ENCODE measurements at regions not wholly inside any gene's neighbourhood (a gene's known extent, or its start where the extent isn't known, plus 50 kb on each side); places are given as distances from the start of the nearest gene placed in this dataset.

DNA sequence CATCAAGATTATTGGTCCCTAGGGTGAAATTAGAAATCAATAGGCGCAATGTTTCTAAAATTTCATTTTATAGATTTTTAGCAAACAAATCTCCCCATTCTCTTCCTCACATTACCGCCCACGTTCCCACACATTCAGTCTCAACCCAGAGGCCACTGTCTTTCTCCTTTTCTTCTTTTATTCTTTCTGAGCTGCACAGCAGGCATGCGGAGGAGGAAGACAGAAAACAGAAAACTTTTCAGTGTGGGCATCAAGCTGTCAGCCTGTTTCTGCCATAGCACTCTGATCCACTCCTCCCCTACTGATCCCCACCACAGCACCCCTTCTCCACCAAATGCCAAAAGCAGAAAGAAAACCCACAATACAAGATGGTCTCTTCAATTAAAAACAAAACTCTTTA lies 94.8 kb upstream of the ADAMTS3 start:
- TF ChIP-seq, protein P1, sequence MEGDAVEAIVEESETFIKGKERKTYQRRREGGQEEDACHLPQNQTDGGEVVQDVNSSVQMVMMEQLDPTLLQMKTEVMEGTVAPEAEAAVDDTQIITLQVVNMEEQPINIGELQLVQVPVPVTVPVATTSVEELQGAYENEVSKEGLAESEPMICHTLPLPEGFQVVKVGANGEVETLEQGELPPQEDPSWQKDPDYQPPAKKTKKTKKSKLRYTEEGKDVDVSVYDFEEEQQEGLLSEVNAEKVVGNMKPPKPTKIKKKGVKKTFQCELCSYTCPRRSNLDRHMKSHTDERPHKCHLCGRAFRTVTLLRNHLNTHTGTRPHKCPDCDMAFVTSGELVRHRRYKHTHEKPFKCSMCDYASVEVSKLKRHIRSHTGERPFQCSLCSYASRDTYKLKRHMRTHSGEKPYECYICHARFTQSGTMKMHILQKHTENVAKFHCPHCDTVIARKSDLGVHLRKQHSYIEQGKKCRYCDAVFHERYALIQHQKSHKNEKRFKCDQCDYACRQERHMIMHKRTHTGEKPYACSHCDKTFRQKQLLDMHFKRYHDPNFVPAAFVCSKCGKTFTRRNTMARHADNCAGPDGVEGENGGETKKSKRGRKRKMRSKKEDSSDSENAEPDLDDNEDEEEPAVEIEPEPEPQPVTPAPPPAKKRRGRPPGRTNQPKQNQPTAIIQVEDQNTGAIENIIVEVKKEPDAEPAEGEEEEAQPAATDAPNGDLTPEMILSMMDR (IDR thresholded peaks at IDR 0.05): no peak
- TF ChIP-seq EP300 (IDR thresholded peaks at IDR 0.05) (no peak), POLR2AphosphoS5 (IDR thresholded peaks at IDR 0.05) (no peak)
